Loucy (cell line): ENCODE measurements at regions not wholly inside any gene's neighbourhood (a gene's known extent, or its start where the extent isn't known, plus 50 kb on each side); places are given as distances from the start of the nearest gene placed in this dataset.

Experiments
- H2AFZ ChIP-seq: fragments of 200-600 bp; sonication (generic); 2 replicates; pipeline ENCODE4 v1.6.0; 2016; ENCODE audit warnings: antibody characterized with exemption, mild to moderate bottlenecking, low read length, moderate library complexity
- H3F3A ChIP-seq: fragments of 200-600 bp; 2 replicates; pipeline ENCODE4 v1.6.0; 2016; ENCODE audit warnings: antibody characterized with exemption, low read depth, mild to moderate bottlenecking
- H3K27me3 ChIP-seq: fragments of 200-600 bp; sonication (generic); 2 replicates; pipeline ENCODE4 v1.6.1; 2014; ENCODE audit warnings: low read length, mild to moderate bottlenecking; ENCODE audit not compliant: insufficient read depth, poor library complexity, severe bottlenecking
- H3K36me3 ChIP-seq: fragments of 200-600 bp; sonication (generic); 2 replicates; pipeline ENCODE4 v1.6.1; 2016; ENCODE audit warnings: low read length; ENCODE audit not compliant: insufficient read depth
- H3K4me1 ChIP-seq: fragments of 200-600 bp; sonication (generic); 2 replicates; pipeline ENCODE4 v1.5.1; 2014; ENCODE audit warnings: low read length, mild to moderate bottlenecking; ENCODE audit not compliant: insufficient read depth, poor library complexity, severe bottlenecking
- H3K4me2 ChIP-seq: fragments of 200-600 bp; sonication (generic); 2 replicates; pipeline ENCODE4 v1.6.0; 2014; ENCODE audit warnings: antibody characterized with exemption, low read length, low read depth, mild to moderate bottlenecking; ENCODE audit not compliant: poor library complexity, severe bottlenecking
- H3K4me3 ChIP-seq: fragments of 200-600 bp; sonication (generic); 2 replicates; pipeline ENCODE4 v1.5.1; 2014; ENCODE audit warnings: low read length, mild to moderate bottlenecking, mixed read lengths; ENCODE audit not compliant: poor library complexity, severe bottlenecking
- H3K79me2 ChIP-seq: fragments of 200-600 bp; sonication (generic); 2 replicates; pipeline ENCODE4 v1.6.1; 2014; ENCODE audit warnings: low read length; ENCODE audit not compliant: insufficient read depth
- H3K9ac ChIP-seq: fragments of 200-600 bp; sonication (generic); 2 replicates; pipeline ENCODE4 v1.6.0; 2014; ENCODE audit warnings: mild to moderate bottlenecking, low read depth, low read length, moderate library complexity; ENCODE audit not compliant: poor library complexity, severe bottlenecking
- H3K9me2 ChIP-seq: fragments of 200-600 bp; sonication (generic); replicated peaks from 2 replicates; pipeline ENCODE4 v1.6.1; 2016; ENCODE audit warnings: low read depth, low read length, mixed read lengths
- H3K9me3 ChIP-seq: fragments of 200-600 bp; sonication (generic); 2 replicates; pipeline ENCODE4 v1.6.1; 2014; ENCODE audit warnings: mild to moderate bottlenecking, antibody characterized with exemption, low read length, low read depth; ENCODE audit not compliant: insufficient read depth
- H4K20me1 ChIP-seq: fragments of 200-600 bp; sonication (generic); 2 replicates; pipeline ENCODE4 v1.6.0; 2014; ENCODE audit warnings: antibody characterized with exemption, low read length, mild to moderate bottlenecking; ENCODE audit not compliant: insufficient read depth, poor library complexity, severe bottlenecking
- CTCF ChIP-seq: fragments of 200-600 bp; sonication (generic); conservative IDR thresholded peaks from 2 replicates; pipeline ENCODE4 v1.5.1; 2014; ENCODE audit warnings: mild to moderate bottlenecking, antibody characterized with exemption, low read length
- EZH2phosphoT487 ChIP-seq: fragments of 200-600 bp; IDR thresholded peaks from 2 replicates; pipeline ENCODE4 v1.6.1; 2018; ENCODE audit warnings: antibody characterized with exemption, mild to moderate bottlenecking, moderate library complexity, borderline replicate concordance

GRCh38 chr11:112565551-112565950 lies 304.9 kb upstream of the PLET1 start:
- H3K79me2 ChIP-seq: no peaks in the 10 kb centered on the region
- H3K4me1 ChIP-seq: no peaks in the 10 kb centered on the region
- H3K9me2 ChIP-seq: no peaks in the 10 kb centered on the region
- no peaks in the 10 kb centered on the region for H4K20me1 ChIP-seq
- H3F3A ChIP-seq: no peaks in the 10 kb centered on the region
- no peak overlapping the region for H3K4me3 ChIP-seq
- no peaks in the 10 kb centered on the region for H3K9me3 ChIP-seq
- H3K36me3 ChIP-seq: no peaks in the 10 kb centered on the region
- no peaks in the 10 kb centered on the region for H3K27me3 ChIP-seq
- H3K4me2 ChIP-seq: no peak overlapping the region
- no peak overlapping the region for H2AFZ ChIP-seq
- H3K9ac ChIP-seq: no peak overlapping the region
- no peak for TF ChIP-seq CTCF
- no peak for TF ChIP-seq EZH2phosphoT487

- Histone ChIP-seq H3K27me3 (no peaks in the 10 kb centered on the region), H3K4me3 (no peak overlapping the region), H3K36me3 (no peaks in the 10 kb centered on the region), H3K4me1 (no peaks in the 10 kb centered on the region), H3K9ac (no peak overlapping the region), H3F3A (no peaks in the 10 kb centered on the region), H3K79me2 (no peaks in the 10 kb centered on the region), H4K20me1 (no peaks in the 10 kb centered on the region), H3K9me2 (no peaks in the 10 kb centered on the region), H3K9me3 (no peaks in the 10 kb centered on the region), H3K4me2 (no peak overlapping the region), H2AFZ (no peak overlapping the region)
- TF ChIP-seq EZH2phosphoT487 (no peak), CTCF (no peak)
Observed at GRCh38 chr11:112566124-112566523, 305.5 kb upstream of the PLET1 start.

- Histone ChIP-seq H3K36me3 (no peaks in the 10 kb centered on the region), H3K27me3 (no peaks in the 10 kb centered on the region), H4K20me1 (no peaks in the 10 kb centered on the region), H3K79me2 (no peaks in the 10 kb centered on the region), H2AFZ (no peak overlapping the region), H3K9me2 (no peaks in the 10 kb centered on the region), H3K4me2 (no peak overlapping the region), H3K4me3 (no peak overlapping the region), H3K9me3 (no peaks in the 10 kb centered on the region), H3K9ac (no peak overlapping the region), H3K4me1 (no peaks in the 10 kb centered on the region), H3F3A (no peaks in the 10 kb centered on the region)
- no peak for TF ChIP-seq EZH2phosphoT487
- no peak for TF ChIP-seq CTCF
Observed at GRCh38 chr11:112570333-112570732, 309.7 kb upstream of the PLET1 start.
